COLO668 (cell line): ENCODE measurements at regions not wholly inside any gene's neighbourhood (a gene's known extent, or its start where the extent isn't known, plus 50 kb on each side); places are given as distances from the start of the nearest gene placed in this dataset.

Experiments
- DNase-seq: peaks from one replicate; lab custom pipeline; 2025; ENCODE audit not compliant: unreplicated experiment; lab: John Stamatoyannopoulos, UW

- no peak for DNase-seq
Observed at GRCh38 chr4:14513471-14513870, 488.8 kb upstream of the CPEB2 start.

DNA sequence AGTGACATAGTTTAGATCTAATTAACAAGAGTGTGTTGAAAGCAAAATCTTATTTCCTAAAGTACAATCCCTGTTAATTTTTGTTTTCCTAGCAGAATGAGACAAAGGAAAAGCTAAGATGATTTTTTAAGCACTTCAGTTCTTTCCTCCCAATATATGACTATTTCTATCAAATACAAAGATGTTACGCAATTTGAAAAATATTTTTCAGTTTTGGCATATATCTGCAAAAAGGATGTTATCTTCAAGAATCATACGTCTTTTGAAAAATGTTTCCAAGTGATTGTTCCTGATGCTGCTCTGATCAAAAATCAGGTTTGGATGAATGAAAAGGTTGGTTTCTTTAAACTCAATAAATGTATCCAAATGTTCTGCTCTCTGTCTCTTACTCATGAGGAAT lies 486.7 kb upstream of the CPEB2 start:
- no peak for DNase-seq

GRCh38 chr4:14518136-14518535 lies 484.1 kb upstream of the CPEB2 start:
- DNase-seq = no peak

GRCh38 chr4:14520171-14520570 lies 482.1 kb upstream of the CPEB2 start:
- DNase-seq = no peak

GRCh38 chr4:14524276-14524675 lies 478.0 kb upstream of the CPEB2 start:
- no peak for DNase-seq

- DNase-seq = no peak
Observed at GRCh38 chr4:14528918-14529317, 473.4 kb upstream of the CPEB2 start.

DNA sequence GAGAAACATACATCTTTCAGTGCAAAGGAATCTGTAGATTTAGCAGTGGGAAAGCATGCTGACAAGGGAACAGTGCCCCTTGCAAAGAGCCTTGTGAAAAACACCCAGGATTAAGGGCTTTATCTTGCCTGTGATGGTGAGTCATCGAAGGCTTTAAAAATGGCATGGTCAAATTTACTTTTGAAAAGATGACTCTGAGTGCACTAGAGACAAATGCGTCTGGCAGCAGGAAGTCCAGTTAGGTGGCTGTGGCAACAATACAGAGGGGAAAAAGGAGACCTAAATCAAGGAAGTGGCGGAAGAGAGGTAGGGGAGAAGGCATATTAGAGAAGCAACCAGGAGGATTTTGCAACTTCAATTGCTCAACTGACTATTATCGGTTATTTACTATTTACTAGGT lies 472.6 kb upstream of the CPEB2 start:
- peak; percentile 8 for DNase-seq

DNA sequence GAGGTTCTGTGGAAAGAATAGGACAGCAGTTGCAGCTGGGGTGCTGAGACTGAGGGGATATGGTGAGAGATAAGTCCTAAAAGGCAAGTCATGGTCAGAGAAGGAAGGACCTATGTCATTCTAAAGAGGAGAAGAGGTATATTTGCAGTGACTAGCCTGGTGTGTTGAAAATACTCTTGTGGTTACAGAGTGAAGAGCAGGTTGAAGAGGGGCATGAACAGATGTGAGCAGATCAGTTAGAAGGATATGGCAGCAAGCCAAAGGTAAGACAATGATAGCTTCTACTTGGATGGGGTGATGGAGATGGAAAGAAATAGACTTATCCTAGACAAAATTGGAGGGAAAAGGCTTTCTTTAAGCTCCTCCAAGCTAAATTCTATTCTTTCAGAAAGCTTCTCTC lies 469.8 kb upstream of the CPEB2 start:
- DNase-seq = peak; percentile 19

GRCh38 chr4:14539246-14539645 lies 463.0 kb upstream of the CPEB2 start:
- no peak for DNase-seq

DNA sequence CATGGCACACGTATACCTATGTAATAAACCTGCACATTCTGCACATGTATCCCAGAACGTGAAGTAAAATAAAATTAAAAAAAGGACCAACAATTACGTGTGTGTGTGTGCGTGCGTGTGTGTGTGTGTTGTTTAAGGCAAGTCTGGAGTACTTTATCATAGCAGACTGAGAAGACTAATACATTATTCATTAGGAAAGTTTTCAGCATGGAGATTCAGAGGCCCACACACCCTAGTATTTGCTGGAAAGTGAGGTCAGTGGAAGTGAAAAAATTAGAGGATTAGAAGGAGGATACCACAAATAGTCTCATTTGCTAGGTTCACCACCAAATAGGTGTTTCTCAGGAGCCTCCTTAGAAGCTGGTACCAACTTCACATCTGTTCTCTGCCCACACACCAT lies 457.1 kb upstream of the CPEB2 start:
- no peak for DNase-seq

- no peak for DNase-seq
Observed at GRCh38 chr4:14545807-14546206, 456.5 kb upstream of the CPEB2 start.

GRCh38 chr4:14552119-14552518 lies 450.2 kb upstream of the CPEB2 start:
- DNase-seq = no peak

- DNase-seq = no peak
Observed at GRCh38 chr4:14559646-14560045, 442.6 kb upstream of the CPEB2 start.

DNA sequence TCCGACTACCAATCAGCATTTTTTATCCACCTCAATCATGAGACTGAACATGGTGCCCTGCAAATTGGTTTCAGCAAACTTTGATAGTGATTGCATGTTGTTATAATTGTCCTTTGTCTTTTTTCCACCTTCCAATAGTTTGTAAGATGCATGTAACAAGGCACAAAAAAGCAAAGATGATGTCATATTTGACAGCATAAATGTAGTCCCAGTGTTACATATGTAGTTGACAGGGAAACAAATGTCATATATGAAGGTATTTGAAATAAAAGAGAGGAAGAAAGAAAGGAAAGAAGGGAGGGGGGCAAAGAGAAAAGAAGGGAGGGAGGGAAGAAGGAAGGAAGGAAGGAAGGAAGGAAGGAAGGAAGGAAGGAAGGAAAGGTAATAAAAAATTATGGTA lies 441.7 kb upstream of the CPEB2 start:
- no peak for DNase-seq

GRCh38 chr4:14562901-14563300 lies 439.4 kb upstream of the CPEB2 start:
- DNase-seq = no peak

DNA sequence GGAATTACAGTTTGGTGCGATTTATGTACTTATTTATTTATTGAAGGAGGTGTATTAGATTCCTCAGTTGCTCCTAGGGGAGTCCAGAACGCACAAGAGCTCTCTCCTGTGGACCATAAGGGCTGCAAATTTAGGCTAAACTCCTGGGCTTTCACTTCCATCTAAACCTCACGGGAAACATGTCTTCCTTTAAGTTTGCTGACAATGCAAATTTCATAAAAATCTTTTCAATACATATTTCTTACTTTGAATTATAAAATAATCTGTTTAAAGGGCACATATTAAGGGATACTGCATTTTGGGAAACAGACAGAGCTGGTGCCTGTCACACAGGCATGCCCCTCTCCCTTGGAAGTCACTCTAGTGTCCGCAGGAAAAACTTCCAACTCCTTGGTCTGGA lies 438.0 kb upstream of the CPEB2 start:
- no peak for DNase-seq

GRCh38 chr4:14566518-14566917 lies 435.8 kb upstream of the CPEB2 start:
- no peak for DNase-seq

GRCh38 chr4:14568351-14568750 lies 433.9 kb upstream of the CPEB2 start:
- no peak for DNase-seq

DNA sequence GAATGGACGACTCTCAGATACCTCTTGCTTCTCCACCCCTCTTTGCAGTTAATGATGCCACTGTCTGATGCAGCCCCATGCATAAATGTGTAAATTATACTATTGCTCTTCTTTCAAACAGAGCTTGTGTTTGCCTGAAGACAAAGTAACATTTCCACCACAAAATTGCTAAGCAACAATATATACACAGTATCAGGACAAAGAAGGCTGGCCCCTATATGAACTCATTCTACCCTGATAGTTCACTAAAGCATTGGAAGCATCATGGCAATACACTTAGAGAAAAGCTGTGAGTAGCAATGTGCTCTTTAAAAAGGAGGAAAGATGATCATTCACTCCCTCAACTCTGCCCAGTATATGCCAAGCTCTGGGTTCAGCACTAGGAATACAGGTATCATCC lies 427.0 kb upstream of the CPEB2 start:
- DNase-seq = no peak

DNA sequence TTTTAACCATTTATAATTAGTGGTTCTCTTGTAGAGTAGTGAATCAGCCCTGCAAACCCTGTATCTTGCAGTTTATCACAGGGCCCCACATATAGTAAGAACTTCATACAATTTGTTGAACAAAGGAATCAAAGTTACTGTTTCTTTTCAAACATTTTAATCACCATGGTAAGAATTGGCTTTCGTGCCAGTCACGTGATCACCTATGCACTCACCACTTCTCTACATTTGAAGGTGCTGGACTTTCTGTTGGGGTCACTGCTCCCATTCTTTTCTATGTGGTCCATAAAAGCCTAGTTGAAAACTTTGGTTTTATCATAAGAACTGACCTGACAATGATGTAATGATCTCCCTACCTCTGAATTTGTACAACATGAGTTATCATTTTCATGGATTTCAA lies 426.4 kb upstream of the CPEB2 start:
- no peak for DNase-seq

DNA sequence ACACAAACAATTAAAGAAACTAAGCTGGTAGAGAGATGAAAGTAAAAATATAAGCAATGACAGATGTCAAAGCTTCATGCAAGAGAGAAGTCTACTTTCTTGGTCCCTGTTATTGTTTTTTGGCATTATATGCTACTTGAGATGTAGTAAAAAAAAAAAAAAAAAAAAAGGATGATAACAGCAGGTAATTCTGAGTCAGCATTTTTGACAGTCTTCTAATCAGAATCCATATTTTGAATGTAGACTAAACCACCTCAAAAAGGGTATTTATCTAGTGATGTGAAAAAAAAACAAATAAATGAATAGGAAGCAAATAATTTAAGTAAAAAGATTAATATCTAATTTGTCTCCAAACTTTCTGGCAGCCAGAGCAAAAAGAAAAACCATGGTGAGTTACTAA lies 422.2 kb upstream of the CPEB2 start:
- no peak for DNase-seq

DNA sequence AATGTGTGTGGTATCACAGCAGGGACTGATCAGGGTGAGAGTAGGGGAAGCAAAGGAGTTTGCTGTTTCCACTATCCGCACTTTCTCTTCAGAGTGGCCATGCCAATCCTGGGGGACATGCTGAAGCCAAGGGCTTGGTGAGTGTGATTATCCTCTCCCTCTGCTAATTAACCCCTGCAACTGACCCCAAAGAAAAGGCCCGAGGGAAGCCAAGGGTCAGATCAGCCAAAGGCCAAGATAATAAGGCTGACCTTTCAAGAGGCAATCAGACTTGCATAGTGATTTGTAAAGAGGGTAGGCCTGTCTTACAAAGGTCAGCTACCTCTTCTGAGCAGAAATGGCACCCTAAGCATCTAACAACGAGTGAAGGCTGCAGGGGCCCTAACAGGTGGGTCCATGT lies 420.5 kb upstream of the CPEB2 start:
- DNase-seq = no peak

DNA sequence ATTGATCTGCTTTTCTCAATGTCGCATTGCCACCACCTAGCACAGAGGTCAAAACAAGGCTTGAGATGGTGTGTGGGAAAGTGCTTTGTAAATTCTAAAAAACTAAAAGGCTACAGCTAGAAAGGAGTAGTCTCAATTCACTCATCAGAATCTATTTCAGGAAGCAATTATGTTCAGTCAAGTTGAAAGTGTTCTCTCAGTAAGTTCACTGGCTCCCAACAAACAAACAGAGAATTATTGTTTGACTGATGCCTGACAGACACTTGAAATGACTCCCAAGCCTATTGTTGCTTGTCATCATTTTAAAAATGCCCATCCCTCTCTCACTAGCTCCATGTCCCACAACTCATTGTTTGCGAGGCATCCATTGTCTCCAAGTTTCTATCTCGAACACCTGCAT lies 419.6 kb upstream of the CPEB2 start:
- no peak for DNase-seq

DNA sequence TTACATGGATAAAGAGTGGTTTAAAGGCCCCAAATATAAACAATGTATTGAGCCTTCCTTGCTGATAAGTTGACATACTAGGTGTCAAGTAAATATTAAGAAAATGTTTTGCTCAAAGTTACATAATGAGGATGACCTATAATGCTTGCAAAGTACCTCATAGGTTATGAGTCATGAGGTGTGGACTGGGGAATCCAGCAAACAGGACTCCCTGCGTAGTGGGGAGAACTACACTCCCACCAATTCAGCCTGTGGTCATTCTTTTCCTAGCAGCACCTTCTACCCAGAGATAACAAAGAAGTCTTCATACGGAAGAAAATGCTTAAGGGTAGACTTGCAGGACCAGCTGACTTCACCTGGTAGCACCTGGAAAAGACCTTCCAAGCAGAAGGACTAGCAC lies 418.9 kb upstream of the CPEB2 start:
- DNase-seq = no peak
